SK-N-SH (cell line): ENCODE measurements at regions not wholly inside any gene's neighbourhood (a gene's known extent, or its start where the extent isn't known, plus 50 kb on each side); places are given as distances from the start of the nearest gene placed in this dataset.
"Not testable (repeated sequence)": the region's sequence is repeated elsewhere in the genome, so short reads cannot be mapped to it uniquely, and the experiment has no call there.

Experiments used
- GATA2 ChIP-seq: sonication (generic); formaldehyde crosslinking; IDR thresholded peaks from 2 replicates; pipeline ENCODE4 v1.5.0; 2020; ENCODE audit warnings: mild to moderate bottlenecking, missing genetic modification reagents
- JUND ChIP-seq: IDR thresholded peaks from 2 replicates; pipeline ENCODE4 v1.4.0; 2012
- POLR2AphosphoS5 ChIP-seq: IDR thresholded peaks from 2 replicates; pipeline ENCODE4 v1.6.1; 2012; ENCODE audit warnings: low read depth, low read length
- RAD21 ChIP-seq: IDR thresholded peaks from 2 replicates; pipeline ENCODE4 v1.6.1; 2012; ENCODE audit warnings: mild to moderate bottlenecking, low read length
- TAF1 ChIP-seq: IDR thresholded peaks from 2 replicates; pipeline ENCODE4 v1.6.1; 2012; ENCODE audit warnings: low read depth, mild to moderate bottlenecking, low read length, moderate library complexity, borderline replicate concordance
- TF ChIP-seq, protein P1 (sequence below): IDR thresholded peaks from 2 replicates; pipeline ENCODE4 v1.4.0; 2012; ENCODE audit warnings: low read depth, borderline replicate concordance
- TF ChIP-seq, protein P2 (sequence below): fragments of 200-600 bp; sonication (generic); IDR thresholded peaks from 2 replicates; pipeline ENCODE4 v1.6.1; 2017; ENCODE audit warnings: antibody characterized with exemption, mild to moderate bottlenecking, moderate library complexity
- TF ChIP-seq, protein P3 (sequence below): IDR thresholded peaks from 2 replicates; pipeline ENCODE4 v1.4.0; 2012; ENCODE audit warnings: low read depth, borderline replicate concordance

DNA sequence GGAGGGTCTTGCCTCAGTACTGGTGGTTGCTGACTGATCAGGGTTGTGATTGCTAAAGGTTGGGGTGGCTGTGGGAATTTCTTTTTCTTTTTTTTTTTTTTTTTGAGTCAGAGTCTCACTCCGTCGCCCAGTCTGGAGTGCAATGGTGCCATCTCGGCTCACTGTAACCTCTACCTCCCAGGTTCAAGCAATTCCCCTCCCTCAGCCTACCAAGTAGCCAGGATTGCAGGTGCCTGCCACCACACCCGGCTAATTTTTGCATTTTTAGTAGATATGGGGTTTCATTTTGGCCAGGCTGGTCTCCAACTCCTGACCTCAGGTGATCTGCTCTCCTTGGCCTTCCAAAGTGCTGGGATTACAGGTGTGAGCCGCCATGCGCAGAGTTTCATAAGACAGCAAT lies 632.9 kb upstream of the TPTE start:
- TF ChIP-seq, protein P1, sequence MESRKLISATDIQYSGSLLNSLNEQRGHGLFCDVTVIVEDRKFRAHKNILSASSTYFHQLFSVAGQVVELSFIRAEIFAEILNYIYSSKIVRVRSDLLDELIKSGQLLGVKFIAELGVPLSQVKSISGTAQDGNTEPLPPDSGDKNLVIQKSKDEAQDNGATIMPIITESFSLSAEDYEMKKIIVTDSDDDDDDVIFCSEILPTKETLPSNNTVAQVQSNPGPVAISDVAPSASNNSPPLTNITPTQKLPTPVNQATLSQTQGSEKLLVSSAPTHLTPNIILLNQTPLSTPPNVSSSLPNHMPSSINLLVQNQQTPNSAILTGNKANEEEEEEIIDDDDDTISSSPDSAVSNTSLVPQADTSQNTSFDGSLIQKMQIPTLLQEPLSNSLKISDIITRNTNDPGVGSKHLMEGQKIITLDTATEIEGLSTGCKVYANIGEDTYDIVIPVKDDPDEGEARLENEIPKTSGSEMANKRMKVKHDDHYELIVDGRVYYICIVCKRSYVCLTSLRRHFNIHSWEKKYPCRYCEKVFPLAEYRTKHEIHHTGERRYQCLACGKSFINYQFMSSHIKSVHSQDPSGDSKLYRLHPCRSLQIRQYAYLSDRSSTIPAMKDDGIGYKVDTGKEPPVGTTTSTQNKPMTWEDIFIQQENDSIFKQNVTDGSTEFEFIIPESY = not testable (repeated sequence)
- not testable (repeated sequence) for TF ChIP-seq JUND; POLR2AphosphoS5; GATA2 (CRISPR knock-in tag); RAD21; TAF1
- TF ChIP-seq, protein P2, sequence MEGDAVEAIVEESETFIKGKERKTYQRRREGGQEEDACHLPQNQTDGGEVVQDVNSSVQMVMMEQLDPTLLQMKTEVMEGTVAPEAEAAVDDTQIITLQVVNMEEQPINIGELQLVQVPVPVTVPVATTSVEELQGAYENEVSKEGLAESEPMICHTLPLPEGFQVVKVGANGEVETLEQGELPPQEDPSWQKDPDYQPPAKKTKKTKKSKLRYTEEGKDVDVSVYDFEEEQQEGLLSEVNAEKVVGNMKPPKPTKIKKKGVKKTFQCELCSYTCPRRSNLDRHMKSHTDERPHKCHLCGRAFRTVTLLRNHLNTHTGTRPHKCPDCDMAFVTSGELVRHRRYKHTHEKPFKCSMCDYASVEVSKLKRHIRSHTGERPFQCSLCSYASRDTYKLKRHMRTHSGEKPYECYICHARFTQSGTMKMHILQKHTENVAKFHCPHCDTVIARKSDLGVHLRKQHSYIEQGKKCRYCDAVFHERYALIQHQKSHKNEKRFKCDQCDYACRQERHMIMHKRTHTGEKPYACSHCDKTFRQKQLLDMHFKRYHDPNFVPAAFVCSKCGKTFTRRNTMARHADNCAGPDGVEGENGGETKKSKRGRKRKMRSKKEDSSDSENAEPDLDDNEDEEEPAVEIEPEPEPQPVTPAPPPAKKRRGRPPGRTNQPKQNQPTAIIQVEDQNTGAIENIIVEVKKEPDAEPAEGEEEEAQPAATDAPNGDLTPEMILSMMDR = not testable (repeated sequence)
- TF ChIP-seq, protein P3, sequence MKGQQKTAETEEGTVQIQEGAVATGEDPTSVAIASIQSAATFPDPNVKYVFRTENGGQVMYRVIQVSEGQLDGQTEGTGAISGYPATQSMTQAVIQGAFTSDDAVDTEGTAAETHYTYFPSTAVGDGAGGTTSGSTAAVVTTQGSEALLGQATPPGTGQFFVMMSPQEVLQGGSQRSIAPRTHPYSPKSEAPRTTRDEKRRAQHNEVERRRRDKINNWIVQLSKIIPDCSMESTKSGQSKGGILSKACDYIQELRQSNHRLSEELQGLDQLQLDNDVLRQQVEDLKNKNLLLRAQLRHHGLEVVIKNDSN = not testable (repeated sequence)
